Limb (tissue), 2 donors: ENCODE measurements at regions not wholly inside any gene's neighbourhood (a gene's known extent, or its start where the extent isn't known, plus 50 kb on each side); places are given as distances from the start of the nearest gene placed in this dataset.

ENCODE experiments used
- DNase-seq, 2 donors: peaks; one replicate each; pipeline ENCODE4 v3.0.0-alpha.2; 2016; ENCODE audit errors: extremely low spot score in 2 of 2

DNA sequence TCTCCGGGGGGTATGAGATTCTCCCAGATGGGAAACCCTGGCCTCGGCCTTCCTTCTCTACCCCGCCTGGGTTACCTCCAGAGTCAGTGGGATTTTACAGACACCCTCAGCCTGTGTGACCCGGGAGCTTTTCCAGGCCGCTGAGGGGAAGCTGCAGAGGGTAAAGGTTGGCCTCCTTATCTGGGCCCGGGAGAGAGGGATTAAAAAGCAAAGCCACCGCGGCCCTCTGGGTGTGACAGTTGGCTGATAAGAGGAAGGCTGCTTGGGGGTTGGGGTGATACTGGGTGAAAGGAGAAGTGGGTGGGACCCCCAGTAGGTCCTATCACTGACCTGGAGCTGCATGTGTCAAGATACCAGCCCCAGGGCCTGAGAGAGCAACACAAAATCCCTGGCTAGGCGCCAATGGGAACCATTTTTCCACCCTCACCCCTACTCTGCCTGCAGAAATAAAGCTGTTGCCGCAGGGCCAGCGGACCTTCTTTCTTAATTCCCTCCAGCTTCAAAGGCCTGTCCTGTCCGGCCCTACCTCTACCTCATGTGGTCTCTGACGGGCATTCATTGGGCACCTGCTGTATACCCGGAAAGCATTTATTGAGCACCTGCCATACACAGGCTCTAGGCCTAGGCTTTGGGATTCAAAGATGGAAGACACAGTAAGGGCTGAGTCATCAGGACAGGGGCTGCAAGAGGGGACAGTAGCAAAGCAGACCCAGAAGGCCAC is 77.6 kb upstream of the GSE1 start:
- DNase-seq = no peak

DNA sequence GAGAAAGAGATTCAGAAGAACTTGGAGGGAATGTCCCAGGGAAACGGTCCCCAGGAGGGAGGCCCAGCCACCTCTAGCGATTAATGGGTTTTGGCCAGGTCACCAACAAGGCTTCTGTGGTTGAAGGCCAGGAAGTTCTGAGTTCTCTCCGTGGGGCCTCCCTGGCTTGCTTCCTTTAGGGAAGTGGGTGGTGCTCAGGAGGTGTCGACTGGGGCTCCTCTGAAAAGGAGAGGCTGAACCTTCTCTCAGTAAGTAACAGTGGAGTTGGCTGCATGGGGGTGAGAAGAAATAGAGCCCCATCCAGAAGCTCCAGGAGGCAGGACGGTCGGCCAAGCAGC is 77.1 kb upstream of the GSE1 start:
- DNase-seq = no peak

DNA sequence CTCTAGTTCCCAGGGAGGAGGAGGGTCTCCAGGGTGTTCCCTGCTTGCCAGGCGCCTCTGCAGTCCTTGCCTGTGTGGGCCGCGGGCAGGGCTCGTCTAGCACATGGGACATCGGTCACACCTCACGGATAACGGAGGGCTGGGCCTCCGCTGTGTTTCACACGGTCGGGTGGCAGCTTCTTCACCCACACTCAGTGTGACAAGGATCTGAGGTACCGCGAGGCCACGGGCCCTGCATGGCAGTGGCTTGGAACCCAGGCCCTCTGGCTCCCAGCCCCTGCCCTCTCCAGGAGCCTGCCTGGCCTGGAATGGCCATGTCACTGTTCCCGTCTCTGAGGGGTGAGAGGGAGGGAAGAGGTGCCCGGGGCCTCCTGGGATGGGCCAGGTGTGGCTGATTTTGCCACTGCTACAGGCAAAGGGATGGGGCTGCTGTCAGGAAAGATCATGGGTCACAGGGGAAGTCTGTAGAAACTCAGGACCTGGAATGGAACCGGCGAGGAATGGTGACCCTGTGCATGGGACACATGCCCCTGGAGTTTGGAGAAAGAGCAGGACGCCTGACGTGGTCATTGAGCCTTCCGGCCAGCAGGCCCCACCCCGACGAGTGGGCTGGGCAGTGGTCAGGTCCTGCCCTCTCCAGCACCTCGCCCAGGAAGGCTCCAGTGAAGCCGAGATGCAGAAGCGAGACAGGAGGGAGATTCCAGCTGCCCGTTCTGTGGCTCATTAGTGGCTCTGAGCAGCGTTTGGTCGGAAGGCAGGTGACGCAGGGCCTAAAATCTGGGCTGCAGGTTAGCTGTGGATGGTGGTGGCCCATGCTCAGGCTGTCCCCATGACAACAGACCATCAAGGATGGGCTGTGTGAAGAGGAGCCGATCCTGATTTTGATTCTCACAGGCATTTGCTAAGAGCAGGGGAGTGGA is 76.5 kb upstream of the GSE1 start:
- no peak for DNase-seq

- DNase-seq = no peak
Measured at GRCh38 chr16:85537331-85537788, 75.8 kb upstream of the GSE1 start.

DNA sequence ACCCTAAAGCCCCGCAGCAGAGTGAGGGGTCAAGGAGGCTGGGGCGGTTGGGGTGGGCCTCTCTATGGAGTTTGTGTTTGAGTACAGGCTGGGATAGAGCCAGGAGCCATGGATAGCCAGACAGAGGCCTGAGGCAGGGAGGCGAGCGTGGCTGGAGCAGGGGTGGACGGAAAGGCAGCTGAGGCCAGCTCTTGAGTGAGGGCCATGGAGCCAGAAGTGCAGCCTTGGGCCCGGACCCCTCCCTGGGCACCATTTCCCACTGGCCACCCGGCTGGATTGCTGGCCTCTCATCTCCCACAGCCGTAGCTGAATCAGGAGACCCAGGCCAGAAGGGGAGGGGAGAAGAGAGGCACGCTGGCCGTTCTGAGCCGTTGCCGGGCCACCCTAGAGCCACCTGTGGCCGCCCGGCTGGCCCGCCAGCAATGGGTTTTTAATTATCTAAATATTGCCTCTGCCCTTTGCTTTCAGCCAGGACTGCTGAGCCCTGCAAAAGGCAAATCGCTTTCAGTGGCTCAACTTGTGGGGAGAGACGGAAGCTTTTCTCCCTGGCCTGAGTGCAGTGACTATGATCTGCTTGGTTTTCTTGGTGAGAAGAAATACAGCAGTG is 75.2 kb upstream of the GSE1 start:
- no peak for DNase-seq

- DNase-seq = no peak
Measured at GRCh38 chr16:85539084-85539483, 74.0 kb upstream of the GSE1 start.

DNA sequence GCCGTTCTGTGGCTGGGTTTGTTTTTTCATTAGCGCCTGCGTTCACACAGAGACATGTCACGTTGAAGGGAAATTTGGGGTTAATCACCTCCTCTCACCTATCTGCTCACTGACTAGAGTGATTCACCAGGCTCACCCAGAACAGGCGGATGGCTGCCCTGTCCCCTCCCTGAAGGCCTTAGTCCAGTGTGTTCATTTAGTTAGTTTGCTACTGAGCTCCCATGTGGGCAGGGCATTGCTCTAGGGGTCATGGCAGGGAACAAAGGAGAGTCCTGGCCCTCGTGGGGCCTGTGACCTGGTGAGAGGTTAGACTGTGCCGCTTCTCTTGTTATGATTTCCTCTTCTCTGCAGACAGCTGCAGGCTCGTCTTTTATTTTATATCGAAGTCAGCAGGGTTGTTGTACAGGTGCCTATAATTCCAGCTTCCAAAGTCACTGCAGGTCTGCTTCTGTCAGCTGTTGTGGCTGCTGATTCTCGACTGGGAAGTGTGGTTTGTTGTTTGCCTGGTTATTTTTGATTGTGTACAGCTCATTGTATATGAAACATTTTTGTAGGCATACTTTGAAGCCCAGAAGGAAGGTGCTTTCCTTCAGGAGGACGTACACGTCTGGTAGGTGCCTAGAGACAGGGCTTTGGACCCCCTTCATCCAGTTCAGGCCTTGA is 73.4 kb upstream of the GSE1 start:
- DNase-seq = no peak

GRCh38 chr16:85541181-85541580 is 71.9 kb upstream of the GSE1 start:
- no peak for DNase-seq

DNA sequence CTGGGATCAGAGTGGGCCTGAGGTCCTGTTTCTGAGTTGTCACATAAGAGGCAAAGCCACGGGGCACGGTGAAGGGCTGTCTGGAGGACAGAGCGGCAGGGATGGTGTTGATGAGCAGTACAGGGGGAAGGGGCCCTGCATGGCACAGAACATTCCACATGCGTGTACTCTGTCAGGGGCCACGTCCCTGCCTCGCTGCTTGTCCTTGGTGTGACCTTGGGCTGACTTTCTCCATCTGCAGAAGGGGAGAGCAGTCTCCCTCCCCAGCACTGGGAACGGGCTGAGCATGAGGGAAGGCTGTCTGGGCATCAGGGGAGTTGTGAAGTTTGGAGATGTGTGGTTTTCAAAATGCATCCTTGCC is 71.5 kb upstream of the GSE1 start:
- no peak for DNase-seq

GRCh38 chr16:85541980-85542900 is 70.9 kb upstream of the GSE1 start:
- no peak for DNase-seq

- DNase-seq = no peak
Measured at GRCh38 chr16:85543536-85543935, 69.6 kb upstream of the GSE1 start.

- DNase-seq = no peak
Measured at GRCh38 chr16:85544016-85544415, 69.1 kb upstream of the GSE1 start.

GRCh38 chr16:85544668-85545067 is 68.5 kb upstream of the GSE1 start:
- no peak for DNase-seq

GRCh38 chr16:85545227-85545818 is 67.8 kb upstream of the GSE1 start:
- no peak for DNase-seq

DNA sequence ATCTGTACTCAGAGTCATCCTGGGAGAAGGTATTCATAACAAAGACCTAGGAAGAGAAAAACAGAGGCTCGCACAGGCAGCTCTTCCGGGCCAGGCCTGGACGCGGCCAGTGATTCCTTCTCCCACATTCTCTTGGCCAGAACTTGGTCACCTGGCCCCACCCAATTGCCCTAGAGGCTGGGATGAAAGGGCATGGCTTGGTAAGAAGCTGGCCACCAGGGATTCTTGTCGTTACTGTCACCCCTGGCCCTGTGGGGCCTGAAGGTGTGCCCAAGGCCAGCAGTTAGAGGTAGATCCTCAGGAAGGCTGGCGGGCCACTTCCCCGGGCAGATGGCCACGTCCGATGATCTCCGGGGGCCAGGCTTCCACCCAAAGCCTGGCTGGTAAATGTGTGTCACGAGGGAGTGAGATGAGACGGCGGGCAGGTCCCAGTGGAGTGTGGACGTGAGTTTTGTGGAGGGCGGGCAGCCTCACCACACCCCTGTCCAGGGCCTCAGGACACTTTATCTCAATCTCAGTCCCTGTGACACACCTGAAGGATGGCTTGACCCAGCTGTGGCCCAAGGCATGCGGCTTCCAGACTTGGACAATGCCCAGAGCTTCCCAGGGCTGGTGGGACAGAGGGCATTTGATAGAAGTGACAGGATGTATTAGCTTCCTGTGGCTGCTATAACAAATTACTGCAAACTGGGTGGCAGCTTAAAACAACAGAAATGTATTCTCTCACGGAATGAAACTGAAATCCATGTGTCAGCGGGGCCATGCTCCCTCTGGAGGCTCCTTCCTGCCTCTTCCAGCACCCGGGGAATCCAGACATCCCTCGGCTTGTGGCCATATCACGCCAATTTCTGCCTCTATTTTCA is 66.3 kb upstream of the GSE1 start:
- no peak for DNase-seq

- DNase-seq = no peak
Measured at GRCh38 chr16:85548375-85548774, 64.7 kb upstream of the GSE1 start.

DNA sequence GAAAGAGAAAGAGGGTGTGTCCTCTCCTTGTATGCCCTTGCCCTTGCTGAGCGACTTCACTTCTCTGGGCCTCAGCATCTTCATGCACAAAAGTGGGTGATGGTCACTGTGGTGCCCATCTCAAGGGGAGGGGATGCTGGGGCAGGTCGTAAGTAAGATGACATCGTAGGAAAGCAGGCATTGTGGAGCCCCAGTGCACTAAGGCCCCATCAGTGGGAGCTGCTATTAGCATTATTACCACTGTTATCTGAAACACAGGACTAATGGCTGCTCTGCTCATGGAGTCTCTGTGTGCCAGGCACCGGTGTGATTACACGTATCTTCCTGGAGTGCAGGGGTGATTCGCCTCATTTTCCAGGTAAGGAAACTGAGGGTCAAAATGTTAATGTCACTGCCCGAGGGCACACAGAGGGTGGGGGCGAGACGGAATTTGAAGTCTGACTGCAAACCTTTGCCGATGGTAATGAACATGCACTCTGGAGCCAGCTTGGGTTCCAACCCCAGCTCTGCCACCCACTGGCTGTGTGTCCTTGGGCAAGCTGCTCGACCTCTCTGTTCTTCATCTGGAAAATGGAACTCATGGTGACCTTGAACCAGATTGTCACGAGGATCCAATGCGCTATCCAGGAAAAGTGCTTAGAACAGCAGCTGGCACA is 63.2 kb upstream of the GSE1 start:
- no peak for DNase-seq

GRCh38 chr16:85550422-85550864 is 62.7 kb upstream of the GSE1 start:
- DNase-seq = no peak
